Lower lobe of right lung (tissue), 2 donors: ENCODE measurements at regions not wholly inside any gene's neighbourhood (a gene's known extent, or its start where the extent isn't known, plus 50 kb on each side); places are given as distances from the start of the nearest gene placed in this dataset.

Experiments used
- ATAC-seq, 2 donors: fragments of 200-7000 bp; cut with Tn5 transposase; one replicate each; pipeline ENCODE4 v1.9.1; 2020 to 2022; ENCODE audit warnings: mild to moderate bottlenecking in 2 of 2, moderate library complexity in 2 of 2
- DNase-seq: peaks from one replicate; pipeline ENCODE4 v3.0.0-alpha.2; 2020
- H3K27ac ChIP-seq: fragments of 200-600 bp; one replicate; pipeline ENCODE4 v1.8.0; 2022
- H3K27me3 ChIP-seq: fragments of 200-600 bp; one replicate; pipeline ENCODE4 v1.8.0; 2022; ENCODE audit warnings: low read depth
- H3K36me3 ChIP-seq: fragments of 200-600 bp; one replicate; pipeline ENCODE4 v1.8.0; 2022; ENCODE audit warnings: mild to moderate bottlenecking
- H3K4me1 ChIP-seq: fragments of 200-600 bp; one replicate; pipeline ENCODE4 v1.8.0; 2022
- H3K4me3 ChIP-seq: fragments of 200-600 bp; one replicate; pipeline ENCODE4 v1.8.0; 2022; ENCODE audit warnings: mild to moderate bottlenecking
- H3K9me3 ChIP-seq: fragments of 200-600 bp; one replicate; pipeline ENCODE4 v1.8.0; 2022
- intact Hi-C: fragments of 100-400 bp; cut with DNase I; formaldehyde crosslinking; loops from one replicate; pipeline ENCODE4 v1.11.0; 2022
- TF ChIP-seq, protein P1 (sequence below): fragments of 200-600 bp; IDR thresholded peaks from one replicate; pipeline ENCODE4 v1.8.0; 2022; ENCODE audit warnings: antibody characterized with exemption, mild to moderate bottlenecking
- donor health status: DM: no; HTN: yes; CAD: no; lungs with severe emphysema.

DNA sequence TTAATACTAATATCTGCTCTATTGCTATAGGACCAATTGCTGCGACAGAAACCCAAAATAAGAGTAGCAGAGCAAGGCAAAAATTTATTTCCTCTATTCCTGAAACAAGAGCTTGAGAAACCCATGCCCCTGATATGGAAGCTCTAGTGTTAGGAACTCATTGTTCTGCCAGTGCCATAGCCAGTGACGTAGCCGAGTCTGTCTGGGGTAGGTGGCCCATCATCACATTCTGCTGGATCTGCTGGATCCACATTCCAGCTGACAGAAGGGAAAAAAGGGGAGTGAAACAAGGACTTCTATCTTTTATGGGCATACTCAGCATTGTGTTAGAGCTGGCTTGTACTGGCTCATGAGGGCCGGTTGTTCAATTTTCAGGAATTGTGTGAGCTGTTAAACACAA is 248.9 kb upstream of the MON1B start:
- ATAC-seq (no peak), DNase-seq (no peak)
- intact Hi-C loops = no loop called here
- Histone ChIP-seq H3K4me1 (no peaks in the 10 kb centered on the region), H3K4me3 (no peak overlapping the region), H3K27me3 (no peaks in the 10 kb centered on the region), H3K9me3 (no peaks in the 10 kb centered on the region), H3K36me3 (no peaks in the 10 kb centered on the region), H3K27ac (no peak overlapping the region)
- TF ChIP-seq, protein P1, sequence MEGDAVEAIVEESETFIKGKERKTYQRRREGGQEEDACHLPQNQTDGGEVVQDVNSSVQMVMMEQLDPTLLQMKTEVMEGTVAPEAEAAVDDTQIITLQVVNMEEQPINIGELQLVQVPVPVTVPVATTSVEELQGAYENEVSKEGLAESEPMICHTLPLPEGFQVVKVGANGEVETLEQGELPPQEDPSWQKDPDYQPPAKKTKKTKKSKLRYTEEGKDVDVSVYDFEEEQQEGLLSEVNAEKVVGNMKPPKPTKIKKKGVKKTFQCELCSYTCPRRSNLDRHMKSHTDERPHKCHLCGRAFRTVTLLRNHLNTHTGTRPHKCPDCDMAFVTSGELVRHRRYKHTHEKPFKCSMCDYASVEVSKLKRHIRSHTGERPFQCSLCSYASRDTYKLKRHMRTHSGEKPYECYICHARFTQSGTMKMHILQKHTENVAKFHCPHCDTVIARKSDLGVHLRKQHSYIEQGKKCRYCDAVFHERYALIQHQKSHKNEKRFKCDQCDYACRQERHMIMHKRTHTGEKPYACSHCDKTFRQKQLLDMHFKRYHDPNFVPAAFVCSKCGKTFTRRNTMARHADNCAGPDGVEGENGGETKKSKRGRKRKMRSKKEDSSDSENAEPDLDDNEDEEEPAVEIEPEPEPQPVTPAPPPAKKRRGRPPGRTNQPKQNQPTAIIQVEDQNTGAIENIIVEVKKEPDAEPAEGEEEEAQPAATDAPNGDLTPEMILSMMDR = no peak

DNA sequence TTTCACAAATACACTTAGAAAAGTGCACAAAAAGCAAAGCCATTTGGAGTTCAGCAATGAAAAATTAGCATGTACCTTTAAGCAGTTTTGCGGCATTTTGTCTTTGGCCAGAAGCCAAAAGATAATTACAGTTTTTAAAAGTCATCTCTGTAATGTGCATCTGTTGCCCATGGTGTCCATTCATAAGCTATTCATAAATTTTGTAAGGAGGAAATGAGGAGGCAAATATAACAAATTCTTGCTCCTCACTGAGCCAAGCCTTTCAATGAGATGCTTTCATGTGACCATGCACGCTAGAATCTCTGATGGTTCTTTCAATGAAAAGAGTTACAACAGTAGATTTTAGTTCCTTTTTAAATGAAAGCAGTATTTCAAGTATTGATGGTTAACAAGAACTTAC is 247.1 kb upstream of the MON1B start:
- intact Hi-C loops = no loop called here
- TF ChIP-seq, protein P1 = no peak
- no peak for ATAC-seq

DNA sequence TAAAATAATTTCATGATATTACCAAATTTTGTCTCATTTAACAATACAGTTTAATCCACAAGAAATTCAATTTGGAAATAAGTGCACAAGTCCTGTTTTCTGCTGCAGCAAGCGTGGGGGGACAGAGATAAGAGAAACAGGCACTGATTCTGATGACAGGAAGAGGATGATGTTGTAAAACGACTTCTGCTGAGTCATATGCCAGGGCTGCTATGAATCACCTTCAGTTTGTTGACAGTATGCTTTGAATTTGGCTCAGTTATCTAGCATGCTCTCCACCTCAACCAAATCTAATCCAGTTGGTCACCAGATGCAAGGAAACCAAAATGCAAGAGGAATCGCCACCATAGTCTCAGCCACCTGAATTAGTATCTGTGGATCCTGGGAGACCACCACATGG is 244.1 kb upstream of the MON1B start:
- intact Hi-C loops = no loop called here
- DNase-seq (no peak), ATAC-seq (no peak)
- no peaks in the 10 kb centered on the region for H3K4me1 ChIP-seq
- no peaks in the 10 kb centered on the region for H3K9me3 ChIP-seq
- H3K27me3 ChIP-seq = no peaks in the 10 kb centered on the region
- TF ChIP-seq, protein P1 = no peak
- H3K4me3 ChIP-seq = no peak overlapping the region
- no peaks in the 10 kb centered on the region for H3K36me3 ChIP-seq
- no peak overlapping the region for H3K27ac ChIP-seq

More for the DNA sequence above, 247.1 kb upstream of the MON1B start:
- H3K27ac ChIP-seq = no peak overlapping the region
- no peaks in the 10 kb centered on the region for H3K4me1 ChIP-seq
- no peaks in the 10 kb centered on the region for H3K9me3 ChIP-seq
- DNase-seq = no peak
- no peaks in the 10 kb centered on the region for H3K36me3 ChIP-seq
- H3K4me3 ChIP-seq = no peak overlapping the region
- no peaks in the 10 kb centered on the region for H3K27me3 ChIP-seq

DNA sequence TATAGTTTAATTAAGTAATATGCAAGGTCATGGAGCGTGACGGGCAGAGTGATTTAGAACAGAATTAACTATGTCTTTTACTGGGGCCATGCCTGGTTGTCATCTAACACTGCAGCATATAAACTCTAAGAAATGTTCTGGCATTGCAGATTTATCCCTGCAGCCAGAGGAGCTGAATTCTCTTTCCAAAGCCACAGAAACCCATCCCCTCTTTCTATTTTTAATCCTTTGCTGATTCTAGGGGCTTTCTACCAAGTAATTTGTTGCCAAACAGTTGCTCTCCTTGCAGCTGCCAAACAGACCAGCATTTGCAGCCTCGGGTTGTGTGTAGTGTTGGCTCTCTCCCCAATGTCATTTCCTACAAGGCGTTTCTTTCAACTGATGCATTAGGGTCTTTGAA is 243.2 kb upstream of the MON1B start:
- H3K4me1 ChIP-seq = no peaks in the 10 kb centered on the region
- DNase-seq = no peak
- no peak overlapping the region for H3K4me3 ChIP-seq
- intact Hi-C loops = no loop called here
- H3K9me3 ChIP-seq = no peaks in the 10 kb centered on the region
- H3K36me3 ChIP-seq = no peaks in the 10 kb centered on the region
- no peak overlapping the region for H3K27ac ChIP-seq
- TF ChIP-seq, protein P1 = no peak
- ATAC-seq = no peak
- H3K27me3 ChIP-seq = no peaks in the 10 kb centered on the region

DNA sequence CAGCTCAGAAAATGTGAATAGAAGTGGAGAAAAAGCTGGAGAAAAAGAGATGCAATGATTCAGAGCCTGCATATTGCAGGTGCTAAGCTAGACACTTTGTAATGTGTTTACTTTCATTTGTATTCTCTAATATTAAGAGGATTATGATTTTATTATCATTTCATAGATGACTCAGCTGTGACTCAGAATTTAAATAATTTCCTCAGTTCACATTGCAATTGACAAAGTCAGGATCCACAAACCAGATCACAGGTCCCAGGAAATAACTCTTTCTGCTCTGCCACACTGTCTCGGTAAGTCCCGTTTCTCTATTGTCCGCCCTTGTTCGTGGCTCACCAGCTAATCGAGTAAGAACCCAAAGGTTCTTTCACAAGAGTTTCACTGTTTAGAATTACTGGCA is 235.4 kb upstream of the MON1B start:
- Histone ChIP-seq H3K4me1 (no peaks in the 10 kb centered on the region), H3K4me3 (no peak overlapping the region), H3K9me3 (no peaks in the 10 kb centered on the region), H3K36me3 (no peaks in the 10 kb centered on the region), H3K27ac (no peak overlapping the region), H3K27me3 (no peaks in the 10 kb centered on the region)
- TF ChIP-seq, protein P1 = no peak
- ATAC-seq = no peak
- intact Hi-C loops = no loop called here
- DNase-seq = no peak

DNA sequence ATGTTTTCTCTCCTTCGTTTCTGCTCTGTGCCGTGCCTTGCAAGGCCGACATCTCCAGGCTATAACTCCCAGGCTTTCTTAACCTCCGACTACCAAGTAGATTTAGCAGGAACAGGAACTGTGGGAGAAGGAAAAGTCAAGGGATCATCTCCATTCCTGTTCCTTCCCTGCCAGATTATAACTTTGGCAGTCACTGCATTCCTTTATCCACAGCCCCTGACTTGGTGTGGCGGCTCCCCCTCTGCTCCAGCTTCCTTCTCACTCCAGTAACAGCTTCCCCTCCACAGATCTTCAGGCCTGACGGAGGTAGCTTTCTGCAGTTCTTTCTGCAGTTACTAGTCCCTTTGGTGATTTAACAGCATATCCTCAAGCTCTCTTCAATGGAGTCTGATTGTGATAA is 234.6 kb upstream of the MON1B start:
- intact Hi-C loops = no loop called here
- DNase-seq (no peak), ATAC-seq (no peak)
- Histone ChIP-seq H3K9me3 (no peaks in the 10 kb centered on the region), H3K36me3 (no peaks in the 10 kb centered on the region), H3K4me3 (no peak overlapping the region), H3K27me3 (no peaks in the 10 kb centered on the region), H3K4me1 (no peaks in the 10 kb centered on the region), H3K27ac (no peak overlapping the region)
- TF ChIP-seq, protein P1 = no peak
